ENCODE measurements at regions not wholly inside any gene's neighbourhood (a gene's known extent, or its start where the extent isn't known, plus 50 kb on each side); places are given as distances from the start of the nearest gene placed in this dataset.

- Histone ChIP-seq H3K4me1 (ENCODE audit: control insufficient read depth in 2 of 2, insufficient read depth in 2 of 2, low read length in 1 of 2) (no peaks in the 10 kb centered on the region), H3K27ac (ENCODE audit: low read depth in 2 of 2, low read length in 1 of 2) (no peak overlapping the region), H3K36me3 (ENCODE audit: control insufficient read depth in 2 of 2, insufficient read depth in 2 of 2, low read length in 1 of 2) (no peaks in the 10 kb centered on the region), H3K4me3 (ENCODE audit: low read depth in 1 of 2, low read length in 2 of 2) (no peak overlapping the region), H3K9me3 (ENCODE audit: control insufficient read depth in 2 of 2, insufficient read depth in 1 of 2, low read depth in 1 of 2, low read length in 1 of 2) (no peaks in the 10 kb centered on the region), H3K27me3 (ENCODE audit: control insufficient read depth in 1 of 2, insufficient read depth in 2 of 2, low read length in 2 of 2) (peaks cover 4 to 5% of the 10 kb centered on the region in 2 donors)
- WGBS, 2 donors, result 66 to 68% methylated on average over 10 of the region's 10 CpGs
Observed at GRCh38 chr5:174413567-174414314, 310.6 kb upstream of the MSX2 start.

GRCh38 chr5:174414315-174414710 is 310.1 kb upstream of the MSX2 start:
- H3K27me3 ChIP-seq (ENCODE audit: control insufficient read depth in 1 of 2, insufficient read depth in 2 of 2, low read length in 2 of 2), result peaks cover 4 to 5% of the 10 kb centered on the region in 2 donors
- H3K4me3 ChIP-seq (ENCODE audit: low read depth in 1 of 2, low read length in 2 of 2), result no peak overlapping the region
- H3K36me3 ChIP-seq (ENCODE audit: control insufficient read depth in 2 of 2, insufficient read depth in 2 of 2, low read length in 1 of 2), result no peaks in the 10 kb centered on the region
- H3K27ac ChIP-seq (ENCODE audit: low read depth in 2 of 2, low read length in 1 of 2), result no peak overlapping the region
- 49 to 56% methylated on average over 1 of the region's 1 CpG for WGBS, 2 donors
- H3K4me1 ChIP-seq (ENCODE audit: control insufficient read depth in 2 of 2, insufficient read depth in 2 of 2, low read length in 1 of 2), result no peaks in the 10 kb centered on the region
- no peaks in the 10 kb centered on the region for H3K9me3 ChIP-seq (ENCODE audit: control insufficient read depth in 2 of 2, insufficient read depth in 1 of 2, low read depth in 1 of 2, low read length in 1 of 2)

- Histone ChIP-seq H3K9me3 (ENCODE audit: control insufficient read depth in 2 of 2, insufficient read depth in 1 of 2, low read depth in 1 of 2, low read length in 1 of 2) (no peaks in the 10 kb centered on the region), H3K4me3 (ENCODE audit: low read depth in 1 of 2, low read length in 2 of 2) (no peak overlapping the region), H3K27me3 (ENCODE audit: control insufficient read depth in 1 of 2, insufficient read depth in 2 of 2, low read length in 2 of 2) (peaks cover 0 to 4% of the 10 kb centered on the region in 2 donors), H3K4me1 (ENCODE audit: control insufficient read depth in 2 of 2, insufficient read depth in 2 of 2, low read length in 1 of 2) (no peaks in the 10 kb centered on the region), H3K27ac (ENCODE audit: low read depth in 2 of 2, low read length in 1 of 2) (no peak overlapping the region), H3K36me3 (ENCODE audit: control insufficient read depth in 2 of 2, insufficient read depth in 2 of 2, low read length in 1 of 2) (no peaks in the 10 kb centered on the region)
- 3 to 4% methylated on average over 18 of the region's 18 CpGs for WGBS, 2 donors
Observed at GRCh38 chr5:174418809-174419539, 305.4 kb upstream of the MSX2 start.

- Histone ChIP-seq H3K4me1 (ENCODE audit: control insufficient read depth in 2 of 2, insufficient read depth in 2 of 2, low read length in 1 of 2) (peaks cover 0 to 2% of the 10 kb centered on the region in 2 donors), H3K4me3 (ENCODE audit: low read depth in 1 of 2, low read length in 2 of 2) (no peak overlapping the region), H3K36me3 (ENCODE audit: control insufficient read depth in 2 of 2, insufficient read depth in 2 of 2, low read length in 1 of 2) (no peaks in the 10 kb centered on the region), H3K27me3 (ENCODE audit: control insufficient read depth in 1 of 2, insufficient read depth in 2 of 2, low read length in 2 of 2) (peaks cover 0 to 4% of the 10 kb centered on the region in 2 donors), H3K9me3 (ENCODE audit: control insufficient read depth in 2 of 2, insufficient read depth in 1 of 2, low read depth in 1 of 2, low read length in 1 of 2) (no peaks in the 10 kb centered on the region), H3K27ac (ENCODE audit: low read depth in 2 of 2, low read length in 1 of 2) (no peak overlapping the region)
- WGBS, 2 donors, result 17 to 20% methylated on average over 17 of the region's 17 CpGs
Observed at GRCh38 chr5:174419540-174420132, 304.7 kb upstream of the MSX2 start.

- WGBS, 2 donors, result 25 to 37% methylated on average over 1 of the region's 1 CpG
- H3K36me3 ChIP-seq (ENCODE audit: control insufficient read depth in 2 of 2, insufficient read depth in 2 of 2, low read length in 1 of 2), result no peaks in the 10 kb centered on the region
- peaks cover 0 to 8% of the 10 kb centered on the region in 2 donors for H3K4me1 ChIP-seq (ENCODE audit: control insufficient read depth in 2 of 2, insufficient read depth in 2 of 2, low read length in 1 of 2)
- H3K27ac ChIP-seq (ENCODE audit: low read depth in 2 of 2, low read length in 1 of 2), result no peak overlapping the region
- H3K4me3 ChIP-seq (ENCODE audit: low read depth in 1 of 2, low read length in 2 of 2), result no peak overlapping the region
- peaks cover 0 to 4% of the 10 kb centered on the region in 2 donors for H3K27me3 ChIP-seq (ENCODE audit: control insufficient read depth in 1 of 2, insufficient read depth in 2 of 2, low read length in 2 of 2)
- no peaks in the 10 kb centered on the region for H3K9me3 ChIP-seq (ENCODE audit: control insufficient read depth in 2 of 2, insufficient read depth in 1 of 2, low read depth in 1 of 2, low read length in 1 of 2)
Observed at GRCh38 chr5:174420651-174421407, 303.6 kb upstream of the MSX2 start.

- no peaks in the 10 kb centered on the region for H3K36me3 ChIP-seq (ENCODE audit: control insufficient read depth in 2 of 2, insufficient read depth in 2 of 2, low read length in 1 of 2)
- H3K27ac ChIP-seq (ENCODE audit: low read depth in 2 of 2, low read length in 1 of 2), result no peak overlapping the region
- peaks cover 0 to 11% of the 10 kb centered on the region in 2 donors for H3K4me1 ChIP-seq (ENCODE audit: control insufficient read depth in 2 of 2, insufficient read depth in 2 of 2, low read length in 1 of 2)
- no peaks in the 10 kb centered on the region for H3K9me3 ChIP-seq (ENCODE audit: control insufficient read depth in 2 of 2, insufficient read depth in 1 of 2, low read depth in 1 of 2, low read length in 1 of 2)
- H3K27me3 ChIP-seq (ENCODE audit: control insufficient read depth in 1 of 2, insufficient read depth in 2 of 2, low read length in 2 of 2), result peaks cover 0 to 4% of the 10 kb centered on the region in 2 donors
- H3K4me3 ChIP-seq (ENCODE audit: low read depth in 1 of 2, low read length in 2 of 2), result no peak overlapping the region
- WGBS, 2 donors, result 75 to 79% methylated on average over 7 of the region's 7 CpGs
Observed at GRCh38 chr5:174421408-174421805, 303.0 kb upstream of the MSX2 start.

GRCh38 chr5:174423558-174423957 is 300.8 kb upstream of the MSX2 start:
- H3K9me3 ChIP-seq (ENCODE audit: control insufficient read depth in 2 of 2, insufficient read depth in 1 of 2, low read depth in 1 of 2, low read length in 1 of 2), result no peaks in the 10 kb centered on the region
- H3K4me3 ChIP-seq (ENCODE audit: low read depth in 1 of 2, low read length in 2 of 2), result no peak overlapping the region
- peaks cover 2 to 16% of the 10 kb centered on the region in 2 donors for H3K4me1 ChIP-seq (ENCODE audit: control insufficient read depth in 2 of 2, insufficient read depth in 2 of 2, low read length in 1 of 2)
- no peak overlapping the region for H3K27ac ChIP-seq (ENCODE audit: low read depth in 2 of 2, low read length in 1 of 2)
- H3K27me3 ChIP-seq (ENCODE audit: control insufficient read depth in 1 of 2, insufficient read depth in 2 of 2, low read length in 2 of 2), result no peaks in the 10 kb centered on the region
- WGBS, 2 donors, result 82 to 84% methylated on average over 11 of the region's 11 CpGs
- H3K36me3 ChIP-seq (ENCODE audit: control insufficient read depth in 2 of 2, insufficient read depth in 2 of 2, low read length in 1 of 2), result no peaks in the 10 kb centered on the region

GRCh38 chr5:174424219-174425053 is 299.9 kb upstream of the MSX2 start:
- H3K9me3 ChIP-seq (ENCODE audit: control insufficient read depth in 2 of 2, insufficient read depth in 1 of 2, low read depth in 1 of 2, low read length in 1 of 2), result no peaks in the 10 kb centered on the region
- no peak overlapping the region for H3K4me3 ChIP-seq (ENCODE audit: low read depth in 1 of 2, low read length in 2 of 2)
- H3K4me1 ChIP-seq (ENCODE audit: control insufficient read depth in 2 of 2, insufficient read depth in 2 of 2, low read length in 1 of 2), result peaks cover 2 to 16% of the 10 kb centered on the region in 2 donors
- peaks cover 0 to 5% of the 10 kb centered on the region in 2 donors for H3K27me3 ChIP-seq (ENCODE audit: control insufficient read depth in 1 of 2, insufficient read depth in 2 of 2, low read length in 2 of 2)
- no peak overlapping the region for H3K27ac ChIP-seq (ENCODE audit: low read depth in 2 of 2, low read length in 1 of 2)
- no peaks in the 10 kb centered on the region for H3K36me3 ChIP-seq (ENCODE audit: control insufficient read depth in 2 of 2, insufficient read depth in 2 of 2, low read length in 1 of 2)
- WGBS, 2 donors, result 41 to 44% methylated on average over 8 of the region's 8 CpGs
